Tibial artery (tissue), 4 donors: ENCODE measurements at regions not wholly inside any gene's neighbourhood (a gene's known extent, or its start where the extent isn't known, plus 50 kb on each side); places are given as distances from the start of the nearest gene placed in this dataset.

Experiments used
- DNase-seq, 2 donors: peaks; one replicate each; pipeline ENCODE4 v3.0.0-alpha.2; 2019
- H3K27ac ChIP-seq, 2 donors: fragments of 200-600 bp; sonication (generic) in 1 of 2; 1 replicate in 1 of 2; 2 replicates in 1 of 2; pipeline ENCODE4 v1.5.1; 2018 to 2019; ENCODE audit warnings: mild to moderate bottlenecking in 1 of 2
- H3K27me3 ChIP-seq, 2 donors: fragments of 200-600 bp; sonication (generic) in 1 of 2; one replicate each; pipeline versions ENCODE4 v1.5.1 to v1.6.0; 2016 to 2019
- H3K36me3 ChIP-seq, 3 donors: fragments of 200-600 bp; sonication (generic) in 2 of 3; one replicate each; pipeline ENCODE4 v1.5.1; 2016 to 2019; ENCODE audit warnings: mild to moderate bottlenecking in 2 of 3
- H3K4me1 ChIP-seq, 4 donors: fragments of 200-600 bp; sonication (generic) in 2 of 4; 1 replicate in 3 of 4; 2 replicates in 1 of 4; pipeline ENCODE4 v1.5.1; 2016 to 2019
- H3K4me3 ChIP-seq, 2 donors: fragments of 200-600 bp; sonication (generic) in 1 of 2; 1 replicate in 1 of 2; 2 replicates in 1 of 2; pipeline ENCODE4 v1.5.1; 2018 to 2019; ENCODE audit warnings: mild to moderate bottlenecking in 2 of 2
- H3K9me3 ChIP-seq, 3 donors: fragments of 200-600 bp; sonication (generic) in 1 of 3; one replicate each; pipeline ENCODE4 v1.5.1; 2016 to 2019
- intact Hi-C: fragments of 100-400 bp; cut with DNase I; formaldehyde crosslinking; loops from one replicate; pipeline ENCODE4 v1.15.0; 2023; ENCODE audit warnings: low total_unique reads
- TF ChIP-seq, protein P1 (sequence below), 2 experiments: fragments of 200-600 bp in 1 of 2; fragments of 450-650 bp in 1 of 2; IDR thresholded peaks; one replicate each; pipeline ENCODE4 v1.5.1; 2017 to 2019; ENCODE audit warnings: antibody characterized with exemption in 2 of 2, mild to moderate bottlenecking in 1 of 2, moderate library complexity in 1 of 2

GRCh38 chr18:51523671-51524070, 326.2 kb upstream of the MEX3C start:
- intact Hi-C loops: no loop called here
- Histone ChIP-seq H3K4me3 (no peak overlapping the region), H3K36me3 (no peaks in the 10 kb centered on the region), H3K27ac (no peak overlapping the region), H3K9me3 (no peaks in the 10 kb centered on the region), H3K4me1 (no peaks in the 10 kb centered on the region), H3K27me3 (no peaks in the 10 kb centered on the region)
- DNase-seq: no peak
- TF ChIP-seq, protein P1, sequence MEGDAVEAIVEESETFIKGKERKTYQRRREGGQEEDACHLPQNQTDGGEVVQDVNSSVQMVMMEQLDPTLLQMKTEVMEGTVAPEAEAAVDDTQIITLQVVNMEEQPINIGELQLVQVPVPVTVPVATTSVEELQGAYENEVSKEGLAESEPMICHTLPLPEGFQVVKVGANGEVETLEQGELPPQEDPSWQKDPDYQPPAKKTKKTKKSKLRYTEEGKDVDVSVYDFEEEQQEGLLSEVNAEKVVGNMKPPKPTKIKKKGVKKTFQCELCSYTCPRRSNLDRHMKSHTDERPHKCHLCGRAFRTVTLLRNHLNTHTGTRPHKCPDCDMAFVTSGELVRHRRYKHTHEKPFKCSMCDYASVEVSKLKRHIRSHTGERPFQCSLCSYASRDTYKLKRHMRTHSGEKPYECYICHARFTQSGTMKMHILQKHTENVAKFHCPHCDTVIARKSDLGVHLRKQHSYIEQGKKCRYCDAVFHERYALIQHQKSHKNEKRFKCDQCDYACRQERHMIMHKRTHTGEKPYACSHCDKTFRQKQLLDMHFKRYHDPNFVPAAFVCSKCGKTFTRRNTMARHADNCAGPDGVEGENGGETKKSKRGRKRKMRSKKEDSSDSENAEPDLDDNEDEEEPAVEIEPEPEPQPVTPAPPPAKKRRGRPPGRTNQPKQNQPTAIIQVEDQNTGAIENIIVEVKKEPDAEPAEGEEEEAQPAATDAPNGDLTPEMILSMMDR (IDR thresholded peaks at IDR 0.05): no peak

DNA sequence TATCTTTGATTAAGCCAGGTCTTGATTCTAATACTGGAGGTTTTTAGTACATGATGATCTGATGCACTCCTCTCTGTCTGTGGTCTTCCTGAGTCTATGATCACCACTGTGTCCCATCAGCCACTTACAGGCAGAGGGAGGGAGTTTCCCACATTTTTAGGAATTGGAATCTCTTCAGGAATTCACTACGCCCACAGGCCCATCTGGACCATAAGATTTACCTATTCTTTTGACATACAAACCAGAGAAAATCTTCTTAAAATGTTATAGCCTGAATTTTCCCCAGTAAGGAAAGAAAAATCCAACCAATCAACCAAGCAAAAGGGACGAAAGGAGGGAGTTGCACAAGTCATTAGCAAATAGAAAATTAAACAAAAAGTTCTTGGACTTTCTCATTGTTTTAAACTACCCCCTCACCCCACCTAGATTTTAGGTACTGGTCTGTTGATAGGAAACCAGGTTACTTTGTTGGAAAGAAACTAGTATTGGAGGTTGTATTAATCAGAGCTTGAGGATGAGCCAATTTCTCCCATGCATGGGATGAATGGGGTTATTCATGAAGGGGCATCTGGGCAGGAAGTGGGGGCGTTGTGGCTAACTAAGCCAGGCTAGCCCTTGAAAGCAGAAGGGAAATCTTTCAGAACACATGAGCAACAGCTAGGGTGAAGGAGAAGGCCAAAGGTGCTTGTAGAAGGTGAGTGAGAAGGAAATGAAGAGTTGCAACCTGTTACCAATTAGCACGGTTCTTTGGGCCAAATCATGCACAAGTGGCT, 328.2 kb upstream of the MEX3C start:
- intact Hi-C loops: no loop called here
- H3K27me3 ChIP-seq: no peaks in the 10 kb centered on the region
- H3K36me3 ChIP-seq: no peaks in the 10 kb centered on the region
- TF ChIP-seq, protein P1 (IDR thresholded peaks at IDR 0.05): no peak
- DNase-seq: no peak
- H3K4me3 ChIP-seq: no peak overlapping the region
- H3K9me3 ChIP-seq: no peaks in the 10 kb centered on the region
- H3K4me1 ChIP-seq: no peaks in the 10 kb centered on the region
- no peak overlapping the region for H3K27ac ChIP-seq

GRCh38 chr18:51527826-51528225, 330.3 kb upstream of the MEX3C start:
- Histone ChIP-seq H3K27ac (no peak overlapping the region), H3K4me1 (no peaks in the 10 kb centered on the region), H3K9me3 (no peaks in the 10 kb centered on the region), H3K4me3 (no peak overlapping the region), H3K27me3 (no peaks in the 10 kb centered on the region), H3K36me3 (no peaks in the 10 kb centered on the region)
- no peak for DNase-seq
- TF ChIP-seq, protein P1 (IDR thresholded peaks at IDR 0.05): no peak
- intact Hi-C loops: no loop called here

- Histone ChIP-seq H3K27me3 (no peaks in the 10 kb centered on the region), H3K9me3 (no peaks in the 10 kb centered on the region), H3K36me3 (no peaks in the 10 kb centered on the region), H3K27ac (no peak overlapping the region), H3K4me1 (no peaks in the 10 kb centered on the region), H3K4me3 (no peak overlapping the region)
- TF ChIP-seq, protein P1 (IDR thresholded peaks at IDR 0.05): no peak
- DNase-seq: no peak
- intact Hi-C loops: no loop called here
Measured at GRCh38 chr18:51531501-51531900, 334.0 kb upstream of the MEX3C start.

- no peaks in the 10 kb centered on the region for H3K27me3 ChIP-seq
- no peak for DNase-seq
- TF ChIP-seq, protein P1 (IDR thresholded peaks at IDR 0.05): no peak
- H3K9me3 ChIP-seq: no peaks in the 10 kb centered on the region
- intact Hi-C loops: no loop called here
- no peak overlapping the region for H3K4me3 ChIP-seq
- no peaks in the 10 kb centered on the region for H3K4me1 ChIP-seq
- H3K27ac ChIP-seq: no peak overlapping the region
- H3K36me3 ChIP-seq: no peaks in the 10 kb centered on the region
Measured at GRCh38 chr18:51537487-51537886, 340.0 kb upstream of the MEX3C start.
